Activated naive CD4-positive, alpha-beta T cell treated with anti-CD3 and anti-CD28 coated beads, Interleukin-2, amount 50 U/mL, for 72 hours (primary cell): ENCODE measurements at regions not wholly inside any gene's neighbourhood (a gene's known extent, or its start where the extent isn't known, plus 50 kb on each side); places are given as distances from the start of the nearest gene placed in this dataset.

Experiments used
- ATAC-seq, 2 donors: fragments of 150-1000 bp; cut with Tn5 transposase; 2 replicates each; pipeline ENCODE4 v1.10.0; 2021; ENCODE audit warnings: mild to moderate bottlenecking in 2 of 2, moderate library complexity in 2 of 2
- DNase-seq, 2 donors: peaks; one replicate each; pipeline ENCODE4 v3.0.0; 2021 to 2022; ENCODE audit warnings: low spot score in 2 of 2
- H3K27ac Mint-ChIP-seq, 2 donors: one replicate each; pipeline ENCODE4 v1.8.0; 2022; ENCODE audit warnings: mild to moderate bottlenecking in 2 of 2, mixed read lengths in 2 of 2
- H3K36me3 Mint-ChIP-seq, 2 donors: one replicate each; pipeline ENCODE4 v1.8.0; 2022; ENCODE audit warnings: mixed read lengths in 2 of 2
- H3K9me3 Mint-ChIP-seq, 2 donors: one replicate each; pipeline ENCODE4 v1.8.0; 2022; ENCODE audit warnings: mixed read lengths in 2 of 2

- no peaks in the 10 kb centered on the region for H3K36me3 Mint-ChIP-seq
- H3K9me3 Mint-ChIP-seq, result no peaks in the 10 kb centered on the region
- DNase-seq (no peak), ATAC-seq (no peak)
- H3K27ac Mint-ChIP-seq, result no peak overlapping the region
Measured at GRCh38 chr20:59530782-59531181, 73.6 kb upstream of the PHACTR3 start.

GRCh38 chr20:59537991-59538390, 66.3 kb upstream of the PHACTR3 start:
- Mint-ChIP-seq H3K36me3 (peaks cover 0 to 10% of the 10 kb centered on the region in 2 donors), H3K27ac (no peak overlapping the region), H3K9me3 (peaks cover 13 to 20% of the 10 kb centered on the region in 2 donors)
- no peak for DNase-seq
- no peak for ATAC-seq

GRCh38 chr20:59547596-59547995, 56.7 kb upstream of the PHACTR3 start:
- ATAC-seq (no peak), DNase-seq (no peak)
- Mint-ChIP-seq H3K27ac (no peak overlapping the region), H3K36me3 (no peaks in the 10 kb centered on the region), H3K9me3 (no peaks in the 10 kb centered on the region)
